ENCODE measurements at regions not wholly inside any gene's neighbourhood (a gene's known extent, or its start where the extent isn't known, plus 50 kb on each side); places are given as distances from the start of the nearest gene placed in this dataset.

GRCh38 chr2:207319316-207319715, 153.6 kb upstream of the KLF7 start:
- no peaks in the 10 kb centered on the region for H3K27me3 ChIP-seq
- TF ChIP-seq CTCF (IDR thresholded peaks at IDR 0.05), result no peak
- H3K4me1 ChIP-seq, result no peaks in the 10 kb centered on the region
- H3K4me3 ChIP-seq, result no peak overlapping the region
- H3K9me3 ChIP-seq, result no peaks in the 10 kb centered on the region
- no peaks in the 10 kb centered on the region for H3K36me3 ChIP-seq
- H3K27ac ChIP-seq, result no peak overlapping the region
- no peak for DNase-seq (ENCODE audit: low spot score)

DNA sequence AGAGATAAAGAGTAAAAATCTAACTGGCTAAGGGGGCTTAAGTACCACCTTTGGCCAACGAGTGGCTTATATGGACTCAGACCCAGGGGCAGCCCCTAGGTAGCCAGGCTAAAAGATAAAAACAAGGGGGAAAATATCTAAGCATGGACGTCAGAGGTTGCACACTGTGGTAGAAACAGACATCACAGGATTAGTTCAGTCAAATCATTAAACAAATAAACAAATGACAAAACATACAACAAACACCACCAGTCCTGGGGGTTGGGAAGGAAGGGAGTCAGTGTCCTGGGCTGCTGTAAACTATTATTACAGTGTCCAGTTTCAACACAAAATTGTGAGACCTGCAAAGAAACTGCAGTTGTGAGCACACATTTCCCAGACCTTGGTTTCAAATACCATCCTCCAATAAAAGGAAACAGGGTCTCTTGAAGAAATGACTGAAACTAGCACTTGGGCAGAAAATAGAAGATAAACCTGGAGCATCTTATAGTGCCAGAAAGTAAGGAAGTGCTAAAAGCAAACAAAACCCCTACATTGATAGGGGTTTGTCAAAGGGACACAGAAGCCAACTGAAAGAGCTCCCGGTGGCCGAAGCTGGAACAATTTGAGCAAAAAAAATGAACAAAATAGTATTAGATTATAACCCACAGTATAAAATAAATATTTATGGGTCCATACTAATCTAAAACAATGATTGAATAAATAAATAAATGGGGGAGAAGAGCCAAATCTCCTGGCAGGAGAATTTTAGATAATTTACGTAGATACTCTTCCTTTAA, 154.8 kb upstream of the KLF7 start:
- H3K9me3 ChIP-seq, result no peaks in the 10 kb centered on the region
- no peaks in the 10 kb centered on the region for H3K36me3 ChIP-seq
- H3K4me1 ChIP-seq, result no peaks in the 10 kb centered on the region
- H3K27ac ChIP-seq, result no peak overlapping the region
- no peaks in the 10 kb centered on the region for H3K27me3 ChIP-seq
- no peak for TF ChIP-seq CTCF (IDR thresholded peaks at IDR 0.05)
- no peak overlapping the region for H3K4me3 ChIP-seq
- no peak for DNase-seq (ENCODE audit: low spot score)

GRCh38 chr2:207321514-207321913, 155.8 kb upstream of the KLF7 start:
- no peak for DNase-seq (ENCODE audit: low spot score)
- H3K27me3 ChIP-seq, result no peaks in the 10 kb centered on the region
- H3K36me3 ChIP-seq, result no peaks in the 10 kb centered on the region
- H3K4me1 ChIP-seq, result no peaks in the 10 kb centered on the region
- no peaks in the 10 kb centered on the region for H3K9me3 ChIP-seq
- no peak overlapping the region for H3K4me3 ChIP-seq
- H3K27ac ChIP-seq, result no peak overlapping the region
- no peak for TF ChIP-seq CTCF (IDR thresholded peaks at IDR 0.05)

DNA sequence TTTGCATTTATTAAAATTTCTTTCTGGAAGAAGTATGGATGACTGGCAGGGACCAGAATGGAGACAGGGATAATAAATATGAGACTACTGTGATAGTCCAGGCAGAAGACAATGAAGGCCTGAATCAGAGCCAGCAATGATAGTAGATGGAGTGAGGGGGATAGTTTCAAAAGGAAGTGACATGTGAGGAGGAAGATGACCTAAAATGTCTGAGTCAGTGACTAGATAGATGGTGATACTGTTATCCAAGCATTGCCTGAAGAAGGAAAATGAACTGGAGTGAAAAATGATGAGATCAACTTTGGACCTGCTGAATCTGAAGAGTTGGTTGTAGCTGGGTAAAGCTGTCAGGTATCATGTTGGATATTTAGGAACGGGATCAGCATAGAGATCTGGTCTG, 158.3 kb upstream of the KLF7 start:
- TF ChIP-seq CTCF (IDR thresholded peaks at IDR 0.05), result no peak
- H3K4me3 ChIP-seq, result no peak overlapping the region
- no peaks in the 10 kb centered on the region for H3K4me1 ChIP-seq
- H3K27ac ChIP-seq, result no peak overlapping the region
- H3K9me3 ChIP-seq, result no peaks in the 10 kb centered on the region
- H3K27me3 ChIP-seq, result no peaks in the 10 kb centered on the region
- no peaks in the 10 kb centered on the region for H3K36me3 ChIP-seq
- DNase-seq (ENCODE audit: low spot score), result no peak

- Histone ChIP-seq H3K27ac (no peak overlapping the region), H3K9me3 (no peaks in the 10 kb centered on the region), H3K4me3 (no peak overlapping the region), H3K36me3 (no peaks in the 10 kb centered on the region), H3K4me1 (peaks cover 0 to 9% of the 10 kb centered on the region in 2 donors), H3K27me3 (no peaks in the 10 kb centered on the region)
- TF ChIP-seq CTCF (IDR thresholded peaks at IDR 0.05), result no peak
- no peak for DNase-seq (ENCODE audit: low spot score)
These were observed 161.8 kb upstream of the KLF7 start for GRCh38 chr2:207327513-207327912.

DNA sequence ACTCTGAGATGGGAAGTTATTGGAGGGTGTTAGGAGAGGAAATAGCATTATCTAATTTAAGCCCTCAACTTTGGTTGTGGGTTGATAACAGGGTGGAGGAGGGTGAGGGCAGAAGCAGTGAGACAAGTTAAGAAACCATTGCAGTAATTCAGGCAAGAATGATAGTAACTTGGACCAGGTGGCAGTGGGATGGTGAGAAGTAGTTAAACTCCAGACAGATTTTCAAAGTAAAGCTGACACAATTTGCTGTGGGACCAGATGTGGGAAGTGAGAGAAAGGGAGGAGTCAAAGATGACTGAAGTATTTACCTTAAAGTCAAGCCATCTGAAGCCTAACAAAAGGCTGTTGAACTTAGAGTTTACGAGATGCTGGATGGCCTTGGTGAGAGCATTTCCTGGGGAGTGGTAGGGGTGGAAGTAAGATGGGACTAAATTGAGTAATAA, 163.2 kb upstream of the KLF7 start:
- Histone ChIP-seq H3K36me3 (no peaks in the 10 kb centered on the region), H3K4me1 (peaks cover 0 to 11% of the 10 kb centered on the region in 2 donors), H3K9me3 (no peaks in the 10 kb centered on the region), H3K27ac (no peak overlapping the region), H3K4me3 (no peak overlapping the region), H3K27me3 (no peaks in the 10 kb centered on the region)
- no peak for TF ChIP-seq CTCF (IDR thresholded peaks at IDR 0.05)
- no peak for DNase-seq (ENCODE audit: low spot score)

Data from right atrium auricular region (tissue), 2 donors.